ENCODE measurements at regions not wholly inside any gene's neighbourhood (a gene's known extent, or its start where the extent isn't known, plus 50 kb on each side); places are given as distances from the start of the nearest gene placed in this dataset.

DNA sequence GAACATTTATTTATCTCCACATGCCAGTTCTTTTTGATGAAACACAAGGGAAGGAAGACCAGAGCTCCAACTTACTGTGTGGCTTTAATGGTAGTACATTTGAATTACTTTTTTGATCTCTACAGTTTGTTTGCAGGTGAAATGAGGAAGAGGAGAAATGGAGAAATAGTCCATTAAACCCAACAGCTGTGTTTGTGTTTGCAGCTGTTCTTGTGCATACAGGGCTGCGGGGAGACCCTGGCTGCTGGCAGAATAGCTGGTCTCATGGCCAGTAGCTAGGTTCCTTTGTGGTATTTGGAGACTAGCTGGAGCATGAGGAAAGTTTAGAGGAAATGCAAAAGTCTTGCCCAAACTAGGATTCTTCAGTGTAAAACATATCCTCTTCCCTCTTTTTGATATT is 374.8 kb downstream of the GPAT3 start:
- TF ChIP-seq, protein P1, sequence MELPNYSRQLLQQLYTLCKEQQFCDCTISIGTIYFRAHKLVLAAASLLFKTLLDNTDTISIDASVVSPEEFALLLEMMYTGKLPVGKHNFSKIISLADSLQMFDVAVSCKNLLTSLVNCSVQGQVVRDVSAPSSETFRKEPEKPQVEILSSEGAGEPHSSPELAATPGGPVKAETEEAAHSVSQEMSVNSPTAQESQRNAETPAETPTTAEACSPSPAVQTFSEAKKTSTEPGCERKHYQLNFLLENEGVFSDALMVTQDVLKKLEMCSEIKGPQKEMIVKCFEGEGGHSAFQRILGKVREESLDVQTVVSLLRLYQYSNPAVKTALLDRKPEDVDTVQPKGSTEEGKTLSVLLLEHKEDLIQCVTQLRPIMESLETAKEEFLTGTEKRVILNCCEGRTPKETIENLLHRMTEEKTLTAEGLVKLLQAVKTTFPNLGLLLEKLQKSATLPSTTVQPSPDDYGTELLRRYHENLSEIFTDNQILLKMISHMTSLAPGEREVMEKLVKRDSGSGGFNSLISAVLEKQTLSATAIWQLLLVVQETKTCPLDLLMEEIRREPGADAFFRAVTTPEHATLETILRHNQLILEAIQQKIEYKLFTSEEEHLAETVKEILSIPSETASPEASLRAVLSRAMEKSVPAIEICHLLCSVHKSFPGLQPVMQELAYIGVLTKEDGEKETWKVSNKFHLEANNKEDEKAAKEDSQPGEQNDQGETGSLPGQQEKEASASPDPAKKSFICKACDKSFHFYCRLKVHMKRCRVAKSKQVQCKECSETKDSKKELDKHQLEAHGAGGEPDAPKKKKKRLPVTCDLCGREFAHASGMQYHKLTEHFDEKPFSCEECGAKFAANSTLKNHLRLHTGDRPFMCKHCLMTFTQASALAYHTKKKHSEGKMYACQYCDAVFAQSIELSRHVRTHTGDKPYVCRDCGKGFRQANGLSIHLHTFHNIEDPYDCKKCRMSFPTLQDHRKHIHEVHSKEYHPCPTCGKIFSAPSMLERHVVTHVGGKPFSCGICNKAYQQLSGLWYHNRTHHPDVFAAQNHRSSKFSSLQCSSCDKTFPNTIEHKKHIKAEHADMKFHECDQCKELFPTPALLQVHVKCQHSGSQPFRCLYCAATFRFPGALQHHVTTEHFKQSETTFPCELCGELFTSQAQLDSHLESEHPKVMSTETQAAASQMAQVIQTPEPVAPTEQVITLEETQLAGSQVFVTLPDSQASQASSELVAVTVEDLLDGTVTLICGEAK (IDR thresholded peaks at IDR 0.05; ENCODE audit: borderline replicate concordance), result no peak
- TF ChIP-seq, protein P2, sequence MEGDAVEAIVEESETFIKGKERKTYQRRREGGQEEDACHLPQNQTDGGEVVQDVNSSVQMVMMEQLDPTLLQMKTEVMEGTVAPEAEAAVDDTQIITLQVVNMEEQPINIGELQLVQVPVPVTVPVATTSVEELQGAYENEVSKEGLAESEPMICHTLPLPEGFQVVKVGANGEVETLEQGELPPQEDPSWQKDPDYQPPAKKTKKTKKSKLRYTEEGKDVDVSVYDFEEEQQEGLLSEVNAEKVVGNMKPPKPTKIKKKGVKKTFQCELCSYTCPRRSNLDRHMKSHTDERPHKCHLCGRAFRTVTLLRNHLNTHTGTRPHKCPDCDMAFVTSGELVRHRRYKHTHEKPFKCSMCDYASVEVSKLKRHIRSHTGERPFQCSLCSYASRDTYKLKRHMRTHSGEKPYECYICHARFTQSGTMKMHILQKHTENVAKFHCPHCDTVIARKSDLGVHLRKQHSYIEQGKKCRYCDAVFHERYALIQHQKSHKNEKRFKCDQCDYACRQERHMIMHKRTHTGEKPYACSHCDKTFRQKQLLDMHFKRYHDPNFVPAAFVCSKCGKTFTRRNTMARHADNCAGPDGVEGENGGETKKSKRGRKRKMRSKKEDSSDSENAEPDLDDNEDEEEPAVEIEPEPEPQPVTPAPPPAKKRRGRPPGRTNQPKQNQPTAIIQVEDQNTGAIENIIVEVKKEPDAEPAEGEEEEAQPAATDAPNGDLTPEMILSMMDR (IDR thresholded peaks at IDR 0.05 in 2 of 3, conservative IDR thresholded peaks at IDR 0.05 in 1 of 3; ENCODE audit: control insufficient read depth in 2 of 3, extremely low read depth in 1 of 3, insufficient read depth in 1 of 3, low read depth in 3 of 3, low read length in 3 of 3), result no peak
- TF ChIP-seq CBFB (IDR thresholded peaks at IDR 0.05; ENCODE audit: low read depth) (no peak), POLR2A (IDR thresholded peaks at IDR 0.05; ENCODE audit: low read depth, low read length) (no peak), NR2C1 (IDR thresholded peaks at IDR 0.05) (no peak)
